ENCODE measurements at regions not wholly inside any gene's neighbourhood (a gene's known extent, or its start where the extent isn't known, plus 50 kb on each side); places are given as distances from the start of the nearest gene placed in this dataset.
A peak's percentile ranks its signal among the peaks of the same experiment; 100 is the strongest.

DNA sequence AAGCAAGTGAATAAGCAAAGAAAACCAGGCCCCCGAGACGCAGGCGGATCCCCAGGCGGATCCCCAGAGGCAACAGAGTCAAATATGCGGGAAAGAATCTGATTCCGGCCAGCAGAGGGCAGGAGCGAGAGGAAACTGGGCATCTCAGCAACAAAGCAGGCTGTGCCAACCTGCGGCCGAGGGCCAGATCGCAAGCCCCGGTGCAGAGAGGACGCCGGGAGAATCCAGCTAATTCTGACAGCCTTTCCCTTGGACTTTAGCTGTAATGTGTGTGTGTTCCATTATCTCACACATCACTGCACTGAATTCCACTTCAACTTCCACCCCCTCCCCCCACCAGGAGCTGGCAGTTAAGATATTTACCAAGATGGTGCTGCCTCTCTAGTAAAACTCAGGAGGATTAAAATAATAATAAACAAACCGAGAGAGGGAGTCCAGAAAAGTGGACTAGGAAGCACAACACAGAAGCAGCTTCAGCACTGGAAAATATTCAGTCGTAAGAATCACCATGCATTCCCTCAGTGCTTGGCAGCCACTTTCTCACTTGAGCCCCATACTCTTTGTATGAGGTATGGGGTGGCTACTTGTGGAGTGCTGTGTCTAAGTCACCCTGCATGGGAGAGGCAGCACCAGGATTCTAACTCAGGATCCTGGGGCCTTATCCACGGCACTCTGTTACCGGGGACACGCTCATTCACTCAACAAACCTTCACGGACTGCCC, 66.2 kb upstream of the SNX9 start:
- DNase-seq = peak; percentile 79

DNA sequence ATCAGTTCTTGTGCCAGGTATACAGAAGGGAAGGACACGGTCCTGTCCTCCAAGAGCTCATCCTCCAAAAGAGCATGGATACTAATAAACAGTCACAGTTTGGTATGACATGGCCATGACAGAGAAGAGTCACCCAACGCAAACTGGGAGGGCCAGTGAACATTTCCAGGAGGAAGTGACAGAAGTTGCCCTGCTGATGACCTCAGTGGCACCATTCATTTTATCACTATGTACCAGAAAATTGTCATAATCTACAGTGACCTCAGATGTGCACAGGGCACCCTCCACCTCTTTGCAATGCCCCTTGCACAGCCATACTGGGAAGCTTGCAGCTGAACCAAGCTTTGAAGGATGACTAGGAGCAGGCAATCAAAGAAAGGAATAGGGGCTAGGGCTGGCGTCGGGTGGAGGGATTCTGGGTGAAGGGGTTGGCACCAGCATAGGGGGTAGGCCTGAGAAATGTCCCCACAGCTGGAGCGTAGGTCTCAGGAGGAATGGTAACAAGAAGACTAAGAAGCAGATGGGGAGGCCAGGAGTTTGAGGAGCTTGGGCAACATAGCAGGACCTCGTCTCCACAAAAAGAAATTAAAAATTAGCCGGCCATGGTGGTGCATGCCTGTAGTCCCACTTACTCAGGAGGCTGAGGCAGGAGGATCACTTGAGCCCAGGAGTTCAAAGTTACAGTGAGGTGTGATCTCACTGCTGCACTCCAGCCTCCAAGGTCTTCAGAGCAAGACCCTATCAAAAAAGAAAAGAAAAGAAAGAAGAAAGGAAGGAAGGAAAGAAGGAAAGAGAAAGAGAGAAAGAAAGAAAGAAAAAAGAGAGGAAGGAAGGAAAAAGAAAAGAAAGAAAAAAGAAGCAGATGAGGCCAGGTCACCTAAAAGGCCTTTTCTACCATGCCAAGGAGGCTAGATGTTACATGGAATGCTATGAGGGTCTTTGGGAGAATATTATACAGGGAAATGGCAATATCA, 65.3 kb upstream of the SNX9 start:
- DNase-seq = no peak

DNA sequence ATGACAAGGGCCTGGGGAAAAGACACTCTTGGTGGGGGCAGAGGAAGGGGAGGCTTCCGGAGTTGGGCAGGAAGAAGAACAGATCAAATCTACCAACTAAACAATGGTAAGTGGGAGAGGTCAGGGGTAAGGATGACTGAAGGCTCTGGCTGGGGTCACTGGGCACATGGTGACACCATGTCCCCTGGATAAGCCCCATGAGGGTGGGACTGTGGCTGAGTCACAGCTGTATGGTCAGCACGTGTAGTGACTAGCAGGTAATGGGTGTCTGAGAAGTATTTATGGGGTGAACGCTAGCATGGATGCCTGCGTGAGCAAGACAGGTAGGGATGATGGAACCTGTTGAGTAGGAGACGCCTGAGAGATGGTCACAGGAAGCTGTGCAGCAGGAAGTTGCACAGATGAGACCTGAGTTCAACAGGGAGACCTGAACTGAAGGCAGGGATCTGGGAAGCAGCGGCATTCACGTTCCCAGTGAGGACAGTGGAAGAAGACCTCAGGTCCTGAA, 64.5 kb upstream of the SNX9 start:
- no peak for DNase-seq

GRCh38 chr6:157759028-157759427, 64.0 kb upstream of the SNX9 start:
- no peak for DNase-seq

DNA sequence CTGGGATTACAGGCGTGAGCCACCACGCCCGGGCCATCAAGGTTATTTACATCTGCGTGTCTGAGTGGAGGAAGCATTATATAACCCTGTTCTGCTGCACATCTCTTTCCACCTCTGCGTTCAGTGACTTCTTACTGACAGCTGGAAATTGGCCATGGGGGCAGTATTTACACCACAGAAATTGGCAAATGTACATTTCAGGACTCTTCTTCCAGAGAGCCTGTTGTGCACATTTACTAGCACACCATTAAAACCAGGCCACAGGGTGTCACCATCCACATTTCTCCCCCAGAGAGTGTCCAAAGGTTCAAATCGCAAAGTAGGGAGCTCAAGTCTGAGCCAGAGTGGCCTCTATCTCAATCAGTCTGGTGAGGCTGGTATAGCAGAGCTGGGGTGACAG, 62.9 kb upstream of the SNX9 start:
- DNase-seq = no peak

DNA sequence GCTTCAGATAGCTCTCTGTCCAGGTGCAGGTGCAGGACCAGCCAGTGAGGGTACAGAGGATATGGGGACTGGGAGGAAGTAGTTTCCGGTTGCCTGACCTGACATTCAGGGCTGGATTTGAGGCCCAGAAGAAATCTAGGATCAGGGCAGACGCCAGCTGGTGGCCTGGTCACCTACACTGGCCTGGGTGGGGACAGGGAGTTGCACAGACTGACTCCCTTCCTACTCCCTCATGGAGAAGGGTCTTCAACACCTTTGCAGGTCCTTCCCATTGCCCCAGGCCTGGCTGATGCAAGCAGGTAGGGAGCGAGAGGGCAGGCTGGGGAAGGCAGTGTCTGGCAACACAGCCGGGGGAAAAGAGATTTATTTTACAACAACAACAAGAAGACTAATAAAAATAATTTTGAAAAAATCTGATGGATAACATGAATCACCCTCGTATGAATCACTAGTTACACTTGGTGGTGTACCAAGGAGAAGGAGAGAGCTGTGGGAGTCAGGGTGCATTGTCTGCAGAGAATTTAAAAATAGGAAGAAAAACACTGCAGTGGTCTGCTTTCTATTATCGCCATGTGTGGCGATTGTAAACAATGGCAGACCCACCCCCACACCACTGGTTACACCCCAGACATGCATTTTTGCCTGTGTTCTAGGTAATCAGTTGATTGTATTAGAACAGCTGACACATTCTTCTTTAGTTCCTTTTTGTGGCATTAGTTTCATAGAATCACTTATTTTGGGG, 62.3 kb upstream of the SNX9 start:
- DNase-seq = peak; percentile 88

DNA sequence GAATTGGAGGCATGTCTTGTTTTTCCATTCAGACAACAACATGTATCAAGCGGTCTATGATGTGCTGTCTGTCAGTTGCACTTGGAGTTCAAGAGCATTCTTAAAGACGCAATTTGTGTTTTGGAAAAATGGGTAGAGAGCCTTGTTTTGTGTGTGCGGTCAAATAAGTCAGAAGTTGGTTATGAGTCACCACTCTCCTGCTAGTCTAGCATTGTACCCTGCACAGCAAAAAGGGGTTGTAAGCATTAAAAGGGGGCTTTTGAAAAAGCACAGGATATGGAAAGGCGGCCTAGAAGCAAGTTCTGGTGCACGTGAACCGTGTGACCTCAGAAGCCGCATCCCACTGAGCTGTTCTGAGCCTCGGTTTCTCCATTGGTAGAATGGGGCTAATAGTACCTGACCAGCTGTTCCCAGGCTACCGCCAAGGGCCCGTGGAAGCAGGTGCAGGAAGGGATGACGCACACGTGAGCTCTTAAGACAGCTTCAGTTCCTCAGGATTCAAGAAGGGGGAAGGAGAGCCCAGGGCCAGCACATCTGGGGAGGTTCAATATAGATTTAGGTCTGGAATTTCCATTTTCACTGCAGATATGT, 61.6 kb upstream of the SNX9 start:
- peak; percentile 62 for DNase-seq

GRCh38 chr6:157761926-157762325, 61.1 kb upstream of the SNX9 start:
- DNase-seq = no peak

DNA sequence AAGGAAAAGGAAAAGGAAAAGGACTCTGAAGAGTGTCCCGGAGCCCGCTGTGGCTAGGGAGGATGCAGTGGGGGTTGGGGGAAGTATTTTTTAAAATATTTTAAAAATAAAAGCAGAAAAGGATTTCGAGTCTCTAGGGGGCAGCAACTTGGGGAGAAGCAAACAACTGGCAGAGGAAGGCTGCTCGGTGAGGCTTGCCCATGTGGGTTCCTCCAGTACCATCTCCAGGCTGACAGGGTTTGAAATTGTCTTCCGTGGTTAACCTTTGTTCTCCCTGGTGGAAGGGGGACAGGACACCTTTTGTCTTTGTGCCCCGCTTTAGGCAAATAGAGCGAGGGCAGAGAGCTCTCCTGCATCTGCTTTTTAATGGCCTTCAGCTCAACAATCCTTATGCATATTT, 60.4 kb upstream of the SNX9 start:
- DNase-seq = no peak

- peak; percentile 70 for DNase-seq
Measured at GRCh38 chr6:157763129-157763903, 59.7 kb upstream of the SNX9 start.

GRCh38 chr6:157763904-157764177, 59.2 kb upstream of the SNX9 start:
- no peak for DNase-seq

DNA sequence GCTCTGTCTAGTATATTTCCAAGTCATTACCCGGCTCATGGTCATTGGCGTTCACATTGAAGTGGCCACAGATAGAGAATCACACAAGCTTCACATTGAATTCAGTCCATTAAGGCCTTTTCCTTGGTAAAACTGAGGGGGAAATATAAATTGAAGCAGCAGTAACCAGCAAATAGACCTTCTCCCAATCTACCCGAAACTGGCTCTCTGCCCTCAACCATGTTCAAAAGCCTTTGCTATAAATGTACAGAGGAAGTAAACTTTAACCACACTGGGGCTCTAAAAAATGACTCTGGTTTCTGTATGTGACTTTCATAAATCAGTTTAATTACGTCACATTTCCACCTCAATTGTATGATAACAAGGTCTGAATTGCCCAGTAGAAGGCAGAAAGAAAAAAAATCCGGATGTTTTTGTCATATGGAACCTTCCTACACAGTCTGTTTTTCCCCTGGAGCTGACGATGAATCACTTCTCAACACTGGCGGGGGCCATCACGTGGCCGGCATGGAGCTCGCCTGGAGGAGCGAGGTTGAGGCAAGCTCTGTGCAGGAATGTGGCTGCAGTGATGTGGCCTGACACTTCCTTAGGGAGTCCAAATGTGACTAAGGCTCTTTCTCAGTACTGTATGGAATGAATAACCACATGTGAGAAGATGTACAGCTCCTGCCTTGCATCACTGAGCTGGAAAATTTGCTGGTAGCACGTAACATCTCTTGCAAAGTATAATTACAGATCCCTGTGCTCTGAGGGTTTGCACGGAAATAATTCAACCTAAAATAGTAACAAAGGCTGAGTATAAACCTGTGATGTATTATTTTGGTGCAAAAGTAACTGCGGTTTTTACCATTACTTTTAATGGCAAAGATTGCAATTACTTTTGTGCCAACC, 58.6 kb upstream of the SNX9 start:
- peak; percentile 100 for DNase-seq

GRCh38 chr6:157766901-157767774, 55.9 kb upstream of the SNX9 start:
- DNase-seq = no peak

DNA sequence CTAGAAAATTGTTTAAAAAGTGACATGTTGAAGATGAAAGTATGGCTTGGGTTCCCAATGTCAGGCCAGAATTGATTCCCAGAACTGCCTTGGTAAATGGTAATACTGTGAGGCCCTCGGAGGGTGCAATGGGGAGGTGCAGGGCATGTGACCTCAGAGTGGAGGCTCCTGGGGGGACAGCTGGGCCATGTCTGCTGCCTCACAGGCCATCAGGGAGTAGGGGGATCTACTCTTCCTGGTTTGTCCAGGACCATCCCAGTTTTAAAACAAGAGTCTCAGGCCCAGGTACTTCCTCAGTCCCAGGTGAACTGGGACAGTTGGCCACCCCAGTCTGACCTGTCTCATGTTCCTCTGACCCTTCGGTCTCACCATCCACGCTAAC, 55.3 kb upstream of the SNX9 start:
- DNase-seq = no peak

DNA sequence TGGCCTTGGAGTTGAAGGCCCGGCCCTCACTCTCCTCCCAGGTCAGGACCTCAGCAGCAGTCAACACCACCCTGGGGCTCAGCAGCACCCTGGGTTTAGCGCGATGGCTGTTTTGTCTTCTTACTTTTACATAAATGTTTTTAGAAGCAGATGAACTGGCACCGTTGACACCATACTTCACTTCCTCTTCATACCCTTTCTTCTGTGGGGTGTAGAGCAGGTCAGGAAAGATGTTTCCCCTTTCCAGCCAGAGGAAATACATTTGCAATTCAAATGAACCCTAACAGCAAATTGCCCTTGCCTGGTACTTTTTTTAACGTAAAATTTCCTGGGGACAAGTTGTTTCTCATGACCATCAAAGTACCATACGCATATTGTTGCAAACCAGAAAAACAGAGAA, 54.7 kb upstream of the SNX9 start:
- DNase-seq = no peak

DNA sequence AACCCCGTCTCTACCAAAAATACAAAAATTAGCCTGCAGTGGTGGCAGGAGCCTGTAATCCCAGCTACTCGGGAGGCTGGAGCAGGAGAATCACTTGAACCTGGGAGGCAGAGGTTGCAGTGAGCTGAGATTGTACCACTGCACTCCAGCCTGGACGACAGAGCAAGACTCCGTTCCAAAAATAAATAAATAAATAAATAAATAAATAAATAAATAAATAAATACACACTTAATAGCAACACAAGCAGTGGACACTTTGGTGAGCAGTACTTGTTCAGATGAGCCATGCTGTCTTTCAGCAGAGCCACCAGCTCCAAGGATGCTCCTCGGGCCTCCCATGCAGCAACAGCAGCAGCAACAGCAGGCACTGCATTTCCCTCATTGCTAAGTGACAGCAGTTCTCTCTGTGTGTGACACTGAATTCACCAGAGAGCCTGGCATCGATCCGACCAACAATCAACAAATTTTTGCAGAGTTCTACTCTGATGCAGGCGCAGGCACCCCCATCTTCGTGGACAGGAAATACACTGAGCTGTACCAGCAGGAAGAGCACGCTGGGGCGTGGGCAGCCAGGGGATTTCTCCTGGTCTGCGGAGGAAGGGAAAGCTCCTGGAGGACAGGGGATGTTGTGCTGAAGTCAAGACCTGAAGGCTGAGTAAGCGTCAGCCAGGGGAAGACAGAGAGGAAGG, 54.0 kb upstream of the SNX9 start:
- no peak for DNase-seq

DNA sequence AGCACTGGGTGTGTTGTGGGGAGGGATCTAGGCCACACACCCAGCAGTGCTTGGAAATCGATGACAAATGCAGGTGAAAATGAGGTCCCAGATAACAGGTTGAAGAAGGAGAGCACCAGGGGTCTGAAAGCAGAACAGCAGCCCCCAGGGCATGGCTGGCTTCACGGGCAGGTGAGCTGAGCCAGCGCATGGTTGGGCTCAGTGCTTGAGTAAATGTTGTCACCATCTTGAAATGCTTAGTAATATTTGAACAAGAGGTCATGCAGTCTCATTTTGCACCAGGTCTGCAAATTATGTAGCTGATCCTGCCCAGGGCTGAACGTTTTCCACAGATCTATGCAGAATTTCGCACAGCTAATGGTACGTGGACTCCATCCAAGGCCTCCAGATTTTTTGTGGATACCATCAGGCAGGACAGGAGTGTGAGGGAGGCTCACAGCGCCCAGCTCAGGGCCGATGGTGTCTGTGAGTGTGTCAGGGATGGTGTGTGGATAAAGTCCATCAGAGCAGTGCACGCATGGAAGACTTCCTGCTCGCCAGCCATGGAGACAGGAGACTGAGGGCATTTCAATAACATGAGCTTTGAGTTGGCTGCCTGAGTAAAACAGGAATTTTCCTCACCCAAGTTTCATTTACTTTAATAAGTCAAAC, 53.1 kb upstream of the SNX9 start:
- no peak for DNase-seq

- peak; percentile 67 for DNase-seq
Measured at GRCh38 chr6:157770946-157771345, 52.1 kb upstream of the SNX9 start.

GRCh38 chr6:157772820-157773219, 50.2 kb upstream of the SNX9 start:
- no peak for DNase-seq
